GM12878 (cell line): ENCODE measurements at regions not wholly inside any gene's neighbourhood (a gene's known extent, or its start where the extent isn't known, plus 50 kb on each side); places are given as distances from the start of the nearest gene placed in this dataset.

ENCODE experiments used
- ATAC-seq: fragments of 200-7000 bp; cut with Tn5 transposase; 3 replicates; pipeline ENCODE4 v1.9.1; 2020; ENCODE audit warnings: mild to moderate bottlenecking, moderate library complexity
- BruUV-seq: library from RNA; stranded (reverse); fragments of 400-500 nt; replicated peaks from 2 replicates; lab custom pipeline; 2021; lab: Mats Ljungman, UMichigan
- CTCF ChIA-PET: fragments of 300-600 bp; sonication (Branson Sonifier 250); formaldehyde crosslinking; extraction: SDS; loops from one replicate; lab custom pipeline; 2021; ENCODE audit warnings: inconsistent platforms; lab: Yijun Ruan, JAX
- POLR2A ChIA-PET: fragments of 350-600 bp; formaldehyde crosslinking; extraction: SDS; loops from one replicate; lab custom pipeline; 2021; ENCODE audit warnings: inconsistent platforms; lab: Charles Lee
- RAD21 ChIA-PET: fragments of 300-600 bp; sonication (Branson Sonifier 250); formaldehyde crosslinking; loops from one replicate; lab custom pipeline; 2023; ENCODE audit warnings: antibody characterized with exemption; ENCODE audit not compliant: unreplicated experiment; lab: Charles Lee
- SMC1A ChIA-PET: fragments of 300-600 bp; sonication (Branson Sonifier 250); formaldehyde crosslinking; loops from one replicate; lab custom pipeline; 2023; ENCODE audit not compliant: unreplicated experiment, uncharacterized antibody; lab: Charles Lee
- DNase-seq: peaks from one replicate; pipeline ENCODE4 v3.0.0-alpha.2; 2011; ENCODE audit warnings: low read depth, low spot score
- FAIRE-seq: peaks from 3 replicates; lab custom pipeline; 2011; peaks lifted over from hg19 to GRCh38; lab: Jason Lieb, UNC
- H2AFZ ChIP-seq: 2 replicates; pipeline ENCODE4 v1.6.0; 2011; ENCODE audit warnings: low read depth, low read length, control low read depth; ENCODE audit not compliant: control insufficient read depth
- H3K27ac ChIP-seq: 2 replicates; pipeline ENCODE4 v1.5.1; 2011; ENCODE audit warnings: control low read depth; ENCODE audit not compliant: control insufficient read depth, insufficient read depth
- H3K27me3 ChIP-seq, 2 experiments: replicated peaks in 1 of 2; 2 replicates each; pipeline versions ENCODE4 v1.6.0 to v1.6.1; 2011; ENCODE audit warnings: low read length in 1 of 2; ENCODE audit not compliant: control insufficient read depth in 2 of 2, insufficient read depth in 2 of 2
- H3K36me3 ChIP-seq, 2 experiments: 2 replicates each; pipeline ENCODE4 v1.5.1; 2011; ENCODE audit warnings: low read length in 1 of 2; ENCODE audit not compliant: control insufficient read depth in 2 of 2, insufficient read depth in 2 of 2
- H3K4me1 ChIP-seq: 2 replicates; pipeline ENCODE4 v1.6.1; 2011; ENCODE audit warnings: mild to moderate bottlenecking, low read length, moderate library complexity, mixed read lengths; ENCODE audit not compliant: control insufficient read depth, insufficient read depth
- H3K4me2 ChIP-seq: 2 replicates; pipeline ENCODE4 v1.6.0; 2011; ENCODE audit warnings: control low read depth; ENCODE audit not compliant: control insufficient read depth, insufficient read depth
- H3K4me3 ChIP-seq: fragments of 200-600 bp; sonication (generic); 2 replicates; pipeline ENCODE4 v1.5.1; 2016
- H3K79me2 ChIP-seq: 2 replicates; pipeline ENCODE4 v1.6.0; 2011; ENCODE audit warnings: low read length; ENCODE audit not compliant: control insufficient read depth, insufficient read depth
- H3K9ac ChIP-seq: 2 replicates; pipeline ENCODE4 v1.8.0; 2011; ENCODE audit warnings: low read length, control low read depth, mixed read lengths; ENCODE audit not compliant: control insufficient read depth, insufficient read depth
- H3K9me3 ChIP-seq: replicated peaks from 3 replicates; pipeline ENCODE4 v1.5.1; 2011; ENCODE audit warnings: mild to moderate bottlenecking, low read length; ENCODE audit not compliant: control insufficient read depth, insufficient read depth
- H4K20me1 ChIP-seq: 2 replicates; pipeline ENCODE4 v1.6.0; 2011; ENCODE audit not compliant: control insufficient read depth, insufficient read depth
- CBX5 ChIP-seq: sonication (generic); IDR thresholded peaks from 2 replicates; pipeline ENCODE4 v1.6.1; 2016; ENCODE audit warnings: low read depth, moderate library complexity, mild to moderate bottlenecking, inconsistent platforms
- FOS ChIP-seq: IDR thresholded peaks from 3 replicates; pipeline ENCODE4 v1.6.1; 2011; ENCODE audit warnings: borderline replicate concordance; ENCODE audit not compliant: insufficient read length; ENCODE audit errors: extremely low read depth
- NFYA ChIP-seq: IDR thresholded peaks from 2 replicates; pipeline ENCODE4 v1.6.1; 2011; ENCODE audit warnings: low read depth, mild to moderate bottlenecking, low read length, improper control_type of control experiment, borderline replicate concordance
- ZNF384 ChIP-seq: IDR thresholded peaks from 2 replicates; pipeline ENCODE4 v1.6.1; 2012; ENCODE audit warnings: low read depth, mild to moderate bottlenecking, low read length, improper control_type of control experiment, borderline replicate concordance
- WGBS: methylation state at CpG from one replicate; pipeline ENCODE4 v1.1.6; 2016; ENCODE audit warnings: low lambda C conversion rate; ENCODE audit not compliant: insufficient replicate concordance, insufficient coverage; ENCODE audit errors: missing lambda C conversion rate; 5-methylcytosine and 5-hydroxymethylcytosine counted together
- in situ Hi-C: fragments of 300-500 bp; cut with MboI; formaldehyde crosslinking; loops from 9 replicates; pipeline ENCODE4 v1.14.3; 2018; ENCODE audit warnings: mixed read lengths
- intact Hi-C: fragments of 100-400 bp; cut with micrococcal nuclease; formaldehyde crosslinking; loops from one replicate; pipeline ENCODE4 v1.14.2; 2022; ENCODE audit not compliant: unreplicated experiment
- TF ChIP-seq, protein P1 (sequence below): fragments of 450-650 bp; IDR thresholded peaks from 2 replicates; pipeline ENCODE4 v1.6.1; 2018; ENCODE audit warnings: borderline replicate concordance, mild to moderate bottlenecking; ENCODE audit not compliant: partially characterized antibody
- TF ChIP-seq, protein P2 (sequence below): fragments of 450-650 bp; IDR thresholded peaks from 2 replicates; pipeline ENCODE4 v1.6.1; 2017; ENCODE audit warnings: mild to moderate bottlenecking
- TF ChIP-seq, protein P3 (sequence below): IDR thresholded peaks from 2 replicates; pipeline ENCODE4 v1.6.1; 2012; ENCODE audit warnings: low read length, inconsistent platforms

DNA sequence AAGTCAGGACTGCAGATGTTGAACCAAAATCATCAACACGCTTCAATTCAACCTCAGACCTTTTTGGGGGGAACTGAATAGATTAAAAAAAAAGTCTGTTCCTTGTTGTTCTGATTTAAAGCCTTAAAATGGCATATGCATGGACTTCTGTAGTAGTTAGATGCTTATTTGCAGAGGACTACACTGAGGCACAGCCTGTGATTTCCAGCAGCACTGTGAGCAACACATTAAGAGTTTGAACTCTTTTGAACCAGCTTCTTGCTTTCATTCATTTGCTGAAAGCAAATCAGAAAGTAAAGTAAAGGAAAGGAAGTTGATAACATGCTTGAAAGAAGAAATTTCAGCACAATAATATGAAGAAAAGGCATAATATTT is 60.7 kb upstream of the DMAC1 start:
- no peak overlapping the region for H2AFZ ChIP-seq
- intact Hi-C loops = no loop called here
- ChIA-PET RAD21 (no interaction called here), CTCF (no interaction called here), SMC1A (no interaction called here)
- H3K27me3 ChIP-seq = no peaks in the 10 kb centered on the region
- H3K4me1 ChIP-seq = no peaks in the 10 kb centered on the region
- H3K9me3 ChIP-seq = no peaks in the 10 kb centered on the region
- FAIRE-seq = no peak
- no peaks in the 10 kb centered on the region for H3K36me3 ChIP-seq
- 0% methylated on average over 1 of the region's 1 CpG for WGBS
- H4K20me1 ChIP-seq = no peaks in the 10 kb centered on the region
- BruUV-seq = no TSS peak
- H3K79me2 ChIP-seq = no peaks in the 10 kb centered on the region
- no peak overlapping the region for H3K4me3 ChIP-seq
- no peak overlapping the region for H3K9ac ChIP-seq
- TF ChIP-seq, protein P1, sequence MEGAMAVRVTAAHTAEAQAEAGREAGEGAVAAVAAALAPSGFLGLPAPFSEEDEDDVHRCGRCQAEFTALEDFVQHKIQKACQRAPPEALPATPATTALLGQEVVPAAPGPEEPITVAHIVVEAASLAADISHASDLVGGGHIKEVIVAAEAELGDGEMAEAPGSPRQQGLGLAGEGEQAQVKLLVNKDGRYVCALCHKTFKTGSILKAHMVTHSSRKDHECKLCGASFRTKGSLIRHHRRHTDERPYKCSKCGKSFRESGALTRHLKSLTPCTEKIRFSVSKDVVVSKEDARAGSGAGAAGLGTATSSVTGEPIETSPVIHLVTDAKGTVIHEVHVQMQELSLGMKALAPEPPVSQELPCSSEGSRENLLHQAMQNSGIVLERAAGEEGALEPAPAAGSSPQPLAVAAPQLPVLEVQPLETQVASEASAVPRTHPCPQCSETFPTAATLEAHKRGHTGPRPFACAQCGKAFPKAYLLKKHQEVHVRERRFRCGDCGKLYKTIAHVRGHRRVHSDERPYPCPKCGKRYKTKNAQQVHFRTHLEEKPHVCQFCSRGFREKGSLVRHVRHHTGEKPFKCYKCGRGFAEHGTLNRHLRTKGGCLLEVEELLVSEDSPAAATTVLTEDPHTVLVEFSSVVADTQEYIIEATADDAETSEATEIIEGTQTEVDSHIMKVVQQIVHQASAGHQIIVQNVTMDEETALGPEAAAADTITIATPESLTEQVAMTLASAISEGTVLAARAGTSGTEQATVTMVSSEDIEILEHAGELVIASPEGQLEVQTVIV = no peak
- TF ChIP-seq FOS (no peak), NFYA (no peak), ZNF384 (no peak), CBX5 (no peak)
- TF ChIP-seq, protein P2, sequence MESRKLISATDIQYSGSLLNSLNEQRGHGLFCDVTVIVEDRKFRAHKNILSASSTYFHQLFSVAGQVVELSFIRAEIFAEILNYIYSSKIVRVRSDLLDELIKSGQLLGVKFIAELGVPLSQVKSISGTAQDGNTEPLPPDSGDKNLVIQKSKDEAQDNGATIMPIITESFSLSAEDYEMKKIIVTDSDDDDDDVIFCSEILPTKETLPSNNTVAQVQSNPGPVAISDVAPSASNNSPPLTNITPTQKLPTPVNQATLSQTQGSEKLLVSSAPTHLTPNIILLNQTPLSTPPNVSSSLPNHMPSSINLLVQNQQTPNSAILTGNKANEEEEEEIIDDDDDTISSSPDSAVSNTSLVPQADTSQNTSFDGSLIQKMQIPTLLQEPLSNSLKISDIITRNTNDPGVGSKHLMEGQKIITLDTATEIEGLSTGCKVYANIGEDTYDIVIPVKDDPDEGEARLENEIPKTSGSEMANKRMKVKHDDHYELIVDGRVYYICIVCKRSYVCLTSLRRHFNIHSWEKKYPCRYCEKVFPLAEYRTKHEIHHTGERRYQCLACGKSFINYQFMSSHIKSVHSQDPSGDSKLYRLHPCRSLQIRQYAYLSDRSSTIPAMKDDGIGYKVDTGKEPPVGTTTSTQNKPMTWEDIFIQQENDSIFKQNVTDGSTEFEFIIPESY = no peak
- TF ChIP-seq, protein P3, sequence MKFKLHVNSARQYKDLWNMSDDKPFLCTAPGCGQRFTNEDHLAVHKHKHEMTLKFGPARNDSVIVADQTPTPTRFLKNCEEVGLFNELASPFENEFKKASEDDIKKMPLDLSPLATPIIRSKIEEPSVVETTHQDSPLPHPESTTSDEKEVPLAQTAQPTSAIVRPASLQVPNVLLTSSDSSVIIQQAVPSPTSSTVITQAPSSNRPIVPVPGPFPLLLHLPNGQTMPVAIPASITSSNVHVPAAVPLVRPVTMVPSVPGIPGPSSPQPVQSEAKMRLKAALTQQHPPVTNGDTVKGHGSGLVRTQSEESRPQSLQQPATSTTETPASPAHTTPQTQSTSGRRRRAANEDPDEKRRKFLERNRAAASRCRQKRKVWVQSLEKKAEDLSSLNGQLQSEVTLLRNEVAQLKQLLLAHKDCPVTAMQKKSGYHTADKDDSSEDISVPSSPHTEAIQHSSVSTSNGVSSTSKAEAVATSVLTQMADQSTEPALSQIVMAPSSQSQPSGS = no peak
- TF ChIP-seq, all 136 proteins: peak for 0
- no peak for DNase-seq
- no peak overlapping the region for H3K4me2 ChIP-seq
- POLR2A ChIA-PET = no interaction called here
- in situ Hi-C loops = no loop called here
- ATAC-seq = no peak
- H3K27ac ChIP-seq = no peak overlapping the region
